Endothelial cell of umbilical vein (primary cell): ENCODE measurements at regions not wholly inside any gene's neighbourhood (a gene's known extent, or its start where the extent isn't known, plus 50 kb on each side); places are given as distances from the start of the nearest gene placed in this dataset.

Experiments used
- BruUV-seq: library from RNA; stranded (reverse); fragments of 400-500 nt; replicated peaks from 2 replicates; lab custom pipeline; 2021; lab: Mats Ljungman, UMichigan
- CTCF ChIA-PET: fragments of 300-600, 350-600 bp; sonication (Branson Sonifier 250); formaldehyde crosslinking; loops from one replicate; lab custom pipeline; 2021; ENCODE audit warnings: antibody characterized with exemption, inconsistent platforms; lab: Charles Lee
- POLR2A ChIA-PET: fragments of 300-600, 350-600 bp; sonication (Branson Sonifier 250); formaldehyde crosslinking; loops from one replicate; lab custom pipeline; 2021; ENCODE audit warnings: antibody characterized with exemption, inconsistent platforms; lab: Charles Lee
- DNase-seq: peaks from one replicate; pipeline ENCODE4 v3.0.0-alpha.2; 2011; ENCODE audit warnings: low read depth, low spot score
- FAIRE-seq: peaks from 2 replicates; lab custom pipeline; 2011; peaks lifted over from hg19 to GRCh38; lab: Jason Lieb, UNC
- H2AFZ ChIP-seq: 2 replicates; pipeline ENCODE4 v1.6.0; 2012; ENCODE audit warnings: low read depth, low read length, control low read depth, inconsistent platforms
- H3K27ac ChIP-seq: 2 replicates; pipeline ENCODE4 v1.5.1; 2011; ENCODE audit warnings: low read depth, mild to moderate bottlenecking, control low read depth, low read length, moderate library complexity; ENCODE audit not compliant: insufficient read depth
- H3K27me3 ChIP-seq, 2 experiments: 2 replicates each; pipeline versions ENCODE4 v1.6.0 to v1.6.1; 2011; ENCODE audit warnings: low read length in 2 of 2, mixed read lengths in 1 of 2; ENCODE audit not compliant: control insufficient read depth in 2 of 2, insufficient read depth in 2 of 2
- H3K36me3 ChIP-seq, 2 experiments: 2 replicates in 1 of 2; 3 replicates in 1 of 2; pipeline ENCODE4 v1.5.1; 2011; ENCODE audit warnings: low read length in 2 of 2, mild to moderate bottlenecking in 1 of 2, moderate library complexity in 1 of 2; ENCODE audit not compliant: control insufficient read depth in 2 of 2, insufficient read depth in 2 of 2; ENCODE audit errors: extremely low read depth in 1 of 2
- H3K4me1 ChIP-seq: 3 replicates; pipeline ENCODE4 v1.5.1; 2011; ENCODE audit warnings: mild to moderate bottlenecking, low read length; ENCODE audit not compliant: control insufficient read depth, insufficient read depth; ENCODE audit errors: extremely low read depth
- H3K4me2 ChIP-seq: 2 replicates; pipeline ENCODE4 v1.6.1; 2011; ENCODE audit warnings: low read length, control low read depth, mixed read lengths; ENCODE audit not compliant: insufficient read depth
- H3K4me3 ChIP-seq, 3 experiments: fragments of 200-600 bp in 1 of 3; sonication (generic), shearing (Covaris generic) in 1 of 3; replicated peaks in 1 of 3; 2 replicates each; pipeline ENCODE4 v1.5.1; 2011 to 2016; ENCODE audit warnings: control low read depth in 3 of 3, low read length in 3 of 3, mild to moderate bottlenecking in 2 of 3, inconsistent platforms in 1 of 3, low read depth in 1 of 3, moderate library complexity in 1 of 3; ENCODE audit not compliant: insufficient read depth in 1 of 3
- H3K79me2 ChIP-seq: 2 replicates; pipeline ENCODE4 v1.6.0; 2012; ENCODE audit warnings: low read length, inconsistent platforms; ENCODE audit not compliant: control insufficient read depth, insufficient read depth
- H3K9ac ChIP-seq: replicated peaks from 2 replicates; pipeline ENCODE3; 2011; ENCODE audit warnings: low read length, control low read depth; ENCODE audit not compliant: insufficient read depth; ENCODE audit errors: extremely low read depth
- H3K9me1 ChIP-seq: replicated peaks from 3 replicates; pipeline ENCODE4 v1.6.0; 2011; ENCODE audit warnings: mild to moderate bottlenecking, low read length; ENCODE audit not compliant: control insufficient read depth, insufficient read depth; ENCODE audit errors: extremely low read depth
- H3K9me3 ChIP-seq: replicated peaks from 2 replicates; pipeline ENCODE4 v1.5.1; 2012; ENCODE audit warnings: low read length, inconsistent platforms; ENCODE audit not compliant: control insufficient read depth, insufficient read depth
- H4K20me1 ChIP-seq: replicated peaks from 2 replicates; pipeline ENCODE3; 2011; ENCODE audit warnings: mild to moderate bottlenecking, low read length; ENCODE audit not compliant: control insufficient read depth, insufficient read depth; ENCODE audit errors: extremely low read depth
- EZH2 ChIP-seq: IDR thresholded peaks from 2 replicates; pipeline ENCODE4 v1.6.1; 2012; ENCODE audit warnings: borderline replicate concordance, low read depth, mild to moderate bottlenecking, moderate library complexity, low read length, inconsistent platforms; ENCODE audit not compliant: severe bottlenecking
- FOS ChIP-seq: IDR thresholded peaks from 2 replicates; pipeline ENCODE4 v1.6.1; 2011; ENCODE audit warnings: mild to moderate bottlenecking, low read length, moderate library complexity, borderline replicate concordance; ENCODE audit not compliant: insufficient read depth
- GATA2 ChIP-seq: IDR thresholded peaks from 2 replicates; pipeline ENCODE4 v1.7.0; 2011; ENCODE audit warnings: low read depth, mild to moderate bottlenecking, moderate library complexity, mixed read lengths, low read length; ENCODE audit not compliant: insufficient read length, insufficient read depth
- JUN ChIP-seq: IDR thresholded peaks from 2 replicates; pipeline ENCODE4 v1.6.1; 2011; ENCODE audit warnings: borderline replicate concordance, low read depth; ENCODE audit not compliant: insufficient read length, insufficient read depth
- MAX ChIP-seq: IDR thresholded peaks from 2 replicates; pipeline ENCODE4 v1.6.1; 2011; ENCODE audit not compliant: insufficient read depth, insufficient read length
- MYC ChIP-seq: IDR thresholded peaks from one replicate; pipeline ENCODE4 v1.6.1; 2011; ENCODE audit warnings: mild to moderate bottlenecking, low read depth, low read length
- POLR2A ChIP-seq: IDR thresholded peaks from 2 replicates; pipeline ENCODE4 v1.6.1; 2012; ENCODE audit warnings: low read depth, mild to moderate bottlenecking, control low read depth, low read length
- POLR2AphosphoS5 ChIP-seq: IDR thresholded peaks from 2 replicates; pipeline ENCODE4 v1.6.1; 2012; ENCODE audit warnings: low read depth, mild to moderate bottlenecking, control low read depth, low read length, moderate library complexity; ENCODE audit not compliant: insufficient read depth
- dilution Hi-C: fragments of 300-500 bp; cut with MboI; formaldehyde crosslinking; loops from one replicate; pipeline ENCODE4 v1.15.0; 2019; ENCODE audit warnings: low sequenced_read_pairs; ENCODE audit not compliant: extremely low pct_ligation_motif_present
- intact Hi-C: fragments of 100-400 bp; cut with micrococcal nuclease; formaldehyde crosslinking; loops from one replicate; pipeline ENCODE4 v1.10.0; 2022
- TF ChIP-seq, protein P1 (sequence below), 2 donors: IDR thresholded peaks; 1 replicate in 1 of 2; 2 replicates in 1 of 2; pipeline ENCODE4 v1.5.1; 2011; ENCODE audit warnings: low read length in 2 of 2, mild to moderate bottlenecking in 2 of 2, moderate library complexity in 2 of 2, control low read depth in 1 of 2, inconsistent platforms in 1 of 2, low read depth in 1 of 2; ENCODE audit not compliant: insufficient read depth in 1 of 2; ENCODE audit errors: extremely low read depth in 1 of 2

GRCh38 chr22:23512348-23512705 lies 67.8 kb downstream of the IGLL1 start:
- POLR2A ChIA-PET = no interaction called here
- Histone ChIP-seq H3K9me1 (no peaks in the 10 kb centered on the region), H3K9me3 (no peaks in the 10 kb centered on the region), H4K20me1 (no peaks in the 10 kb centered on the region), H3K4me3 (no peak overlapping the region), H3K4me2 (no peak overlapping the region), H3K36me3 (no peaks in the 10 kb centered on the region), H2AFZ (no peak overlapping the region), H3K27ac (no peak overlapping the region), H3K27me3 (no peaks in the 10 kb centered on the region), H3K79me2 (no peaks in the 10 kb centered on the region), H3K4me1 (no peaks in the 10 kb centered on the region), H3K9ac (no peak overlapping the region)
- FAIRE-seq (no peak), DNase-seq (no peak)
- no TSS peak for BruUV-seq
- intact Hi-C loops = no loop called here
- dilution Hi-C loops = no loop called here
- CTCF ChIA-PET = no interaction called here
- TF ChIP-seq EZH2 (no peak), POLR2AphosphoS5 (no peak), JUN (no peak), GATA2 (no peak), POLR2A (no peak), MAX (no peak), MYC (no peak), FOS (no peak)
- TF ChIP-seq, protein P1, sequence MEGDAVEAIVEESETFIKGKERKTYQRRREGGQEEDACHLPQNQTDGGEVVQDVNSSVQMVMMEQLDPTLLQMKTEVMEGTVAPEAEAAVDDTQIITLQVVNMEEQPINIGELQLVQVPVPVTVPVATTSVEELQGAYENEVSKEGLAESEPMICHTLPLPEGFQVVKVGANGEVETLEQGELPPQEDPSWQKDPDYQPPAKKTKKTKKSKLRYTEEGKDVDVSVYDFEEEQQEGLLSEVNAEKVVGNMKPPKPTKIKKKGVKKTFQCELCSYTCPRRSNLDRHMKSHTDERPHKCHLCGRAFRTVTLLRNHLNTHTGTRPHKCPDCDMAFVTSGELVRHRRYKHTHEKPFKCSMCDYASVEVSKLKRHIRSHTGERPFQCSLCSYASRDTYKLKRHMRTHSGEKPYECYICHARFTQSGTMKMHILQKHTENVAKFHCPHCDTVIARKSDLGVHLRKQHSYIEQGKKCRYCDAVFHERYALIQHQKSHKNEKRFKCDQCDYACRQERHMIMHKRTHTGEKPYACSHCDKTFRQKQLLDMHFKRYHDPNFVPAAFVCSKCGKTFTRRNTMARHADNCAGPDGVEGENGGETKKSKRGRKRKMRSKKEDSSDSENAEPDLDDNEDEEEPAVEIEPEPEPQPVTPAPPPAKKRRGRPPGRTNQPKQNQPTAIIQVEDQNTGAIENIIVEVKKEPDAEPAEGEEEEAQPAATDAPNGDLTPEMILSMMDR (IDR thresholded peaks at IDR 0.05; ENCODE audit: extremely low read depth in 1 of 2, insufficient read depth in 1 of 2, low read depth in 1 of 2, low read length in 2 of 2) = no peak
